ENCODE measurements at regions not wholly inside any gene's neighbourhood (a gene's known extent, or its start where the extent isn't known, plus 50 kb on each side); places are given as distances from the start of the nearest gene placed in this dataset.

- no peak for DNase-seq (ENCODE audit: low spot score)
Measured at GRCh38 chr2:15794608-15795134, 145.7 kb upstream of the MYCN start.

- no peak for DNase-seq (ENCODE audit: low spot score)
Measured at GRCh38 chr2:15795426-15795825, 144.9 kb upstream of the MYCN start.

- no peak for DNase-seq (ENCODE audit: low spot score)
Measured at GRCh38 chr2:15796167-15796942, 144.0 kb upstream of the MYCN start.

GRCh38 chr2:15797231-15797938 is 143.0 kb upstream of the MYCN start:
- DNase-seq (ENCODE audit: low spot score): no peak

GRCh38 chr2:15797939-15798281 is 142.4 kb upstream of the MYCN start:
- DNase-seq (ENCODE audit: low spot score): no peak

- DNase-seq (ENCODE audit: low spot score): no peak
Measured at GRCh38 chr2:15798701-15799431, 141.5 kb upstream of the MYCN start.

- no peak for DNase-seq (ENCODE audit: low spot score)
Measured at GRCh38 chr2:15799432-15799827, 140.9 kb upstream of the MYCN start.

GRCh38 chr2:15800495-15801329 is 139.6 kb upstream of the MYCN start:
- DNase-seq (ENCODE audit: low spot score): no peak

GRCh38 chr2:15801439-15801838 is 138.9 kb upstream of the MYCN start:
- no peak for DNase-seq (ENCODE audit: low spot score)

- DNase-seq (ENCODE audit: low spot score): no peak
Measured at GRCh38 chr2:15801904-15802303, 138.4 kb upstream of the MYCN start.

GRCh38 chr2:15802657-15803542 is 137.4 kb upstream of the MYCN start:
- no peak for DNase-seq (ENCODE audit: low spot score)

- DNase-seq (ENCODE audit: low spot score): no peak
Measured at GRCh38 chr2:15803543-15804245, 136.7 kb upstream of the MYCN start.

- no peak for DNase-seq (ENCODE audit: low spot score)
Measured at GRCh38 chr2:15804246-15804619, 136.1 kb upstream of the MYCN start.

- DNase-seq (ENCODE audit: low spot score): no peak
Measured at GRCh38 chr2:15804691-15805090, 135.7 kb upstream of the MYCN start.

- DNase-seq (ENCODE audit: low spot score): no peak
Measured at GRCh38 chr2:15805206-15805605, 135.1 kb upstream of the MYCN start.

- DNase-seq (ENCODE audit: low spot score): no peak
Measured at GRCh38 chr2:15805772-15806171, 134.6 kb upstream of the MYCN start.

- DNase-seq (ENCODE audit: low spot score): no peak
Measured at GRCh38 chr2:15806801-15807417, 133.4 kb upstream of the MYCN start.

GRCh38 chr2:15807418-15808203 is 132.7 kb upstream of the MYCN start:
- DNase-seq (ENCODE audit: low spot score): no peak

All from kidney capillary endothelial cell (primary cell).